Stomach (tissue), 8 donors: ENCODE measurements at regions not wholly inside any gene's neighbourhood (a gene's known extent, or its start where the extent isn't known, plus 50 kb on each side); places are given as distances from the start of the nearest gene placed in this dataset.

Experiments used
- DNase-seq, 2 donors: peaks; one replicate each; pipeline versions ENCODE4 v3.0.0 to v3.0.0-alpha.2; 2013 to 2019
- H3K27ac ChIP-seq, 5 donors: fragments of 200-600 bp in 4 of 5; sonication (generic) in 4 of 5; one replicate each; pipeline ENCODE4 v1.5.1; 2013 to 2019; ENCODE audit warnings: mild to moderate bottlenecking in 1 of 5, moderate library complexity in 1 of 5
- H3K27me3 ChIP-seq, 3 donors: fragments of 200-600 bp; sonication (generic); one replicate each; pipeline ENCODE4 v1.5.1; 2017 to 2019; ENCODE audit warnings: mixed run types in 1 of 3
- H3K36me3 ChIP-seq, 4 donors: fragments of 200-600 bp; sonication (generic); 1 replicate in 3 of 4; 2 replicates in 1 of 4; pipeline ENCODE4 v1.5.1; 2016 to 2019
- H3K4me1 ChIP-seq, 4 donors: fragments of 200-600 bp; sonication (generic); one replicate each; pipeline ENCODE4 v1.5.1; 2016 to 2019
- H3K4me3 ChIP-seq, 4 donors: fragments of 200-600 bp; sonication (generic) in 3 of 4; one replicate each; pipeline ENCODE4 v1.5.1; 2016 to 2019; ENCODE audit warnings: mild to moderate bottlenecking in 1 of 4
- H3K9me3 ChIP-seq, 4 donors: fragments of 200-600 bp; sonication (generic); one replicate each; pipeline ENCODE4 v1.5.1; 2016 to 2019
- EP300 ChIP-seq: sonication (generic); formaldehyde crosslinking; IDR thresholded peaks from one replicate; pipeline ENCODE4 v1.6.1; 2017; ENCODE audit warnings: antibody characterized with exemption
- POLR2A ChIP-seq, 4 donors: fragments of 450-650 bp; IDR thresholded peaks; one replicate each; pipeline ENCODE4 v1.6.1; 2016; ENCODE audit warnings: antibody characterized with exemption in 4 of 4, control low read depth in 2 of 4, mild to moderate bottlenecking in 1 of 4, moderate library complexity in 1 of 4
- POLR2AphosphoS5 ChIP-seq, 3 donors: sonication (generic); formaldehyde crosslinking; IDR thresholded peaks; one replicate each; pipeline ENCODE4 v1.6.1; 2016; ENCODE audit warnings: antibody characterized with exemption in 3 of 3
- WGBS, 5 donors: extraction: QIAGEN DNeasy Blood & Tissue Kit in 3 of 5; methylation state at CpG; one replicate each; pipeline versions ENCODE4 v1.1.5 to v1.1.7; 2013 to 2018; 5-methylcytosine and 5-hydroxymethylcytosine counted together
- intact Hi-C: fragments of 100-400 bp; cut with DNase I; formaldehyde crosslinking; loops from one replicate; pipeline ENCODE4 v1.15.1; 2023; ENCODE audit warnings: low total_unique reads
- TF ChIP-seq, protein P1 (sequence below), 7 experiments: fragments of 450-650 bp in 4 of 7; fragments of 200-600 bp in 3 of 7; sonication (generic) in 3 of 7; IDR thresholded peaks; one replicate each; pipeline ENCODE4 v1.5.1; 2016 to 2019; ENCODE audit warnings: antibody characterized with exemption in 7 of 7, control low read depth in 2 of 7, mild to moderate bottlenecking in 1 of 7
- donor health status: healthy with polysubstance abuse.
- donor health status: Bipolar disorder and iron deficiency.
- donor health status: healthy.

DNA sequence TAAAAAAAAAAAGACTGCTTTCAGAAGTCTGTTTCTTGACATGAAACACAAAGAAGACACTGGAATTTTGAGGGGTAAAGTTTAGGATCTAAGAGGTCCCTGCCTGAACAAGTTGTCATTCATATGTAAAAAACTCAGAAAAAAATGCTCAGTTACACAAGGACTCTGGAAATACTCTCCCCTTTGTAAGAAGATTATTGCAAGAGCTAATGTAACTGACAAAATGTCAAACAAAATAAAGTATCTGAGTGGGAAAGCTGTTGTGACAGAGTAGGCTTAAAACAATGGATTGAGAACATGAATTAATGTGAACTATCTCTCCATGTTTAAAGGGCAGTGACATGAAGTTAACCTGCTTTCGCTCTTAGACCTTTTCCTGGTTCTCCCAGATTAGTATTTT, 416.7 kb upstream of the TYRP1 start:
- DNase-seq = no peak
- WGBS, 5 donors = 52 to 83% (median 55%) methylated on average over 1 of the region's 1 CpG
- H3K9me3 ChIP-seq = peaks cover 0 to 8% (median 0%) of the 10 kb centered on the region in 4 donors
- peaks cover 0 to 6% (median 0%) of the 10 kb centered on the region in 4 donors for H3K4me1 ChIP-seq
- H3K4me3 ChIP-seq = no peak overlapping the region
- no peak overlapping the region for H3K27ac ChIP-seq
- TF ChIP-seq, protein P1, sequence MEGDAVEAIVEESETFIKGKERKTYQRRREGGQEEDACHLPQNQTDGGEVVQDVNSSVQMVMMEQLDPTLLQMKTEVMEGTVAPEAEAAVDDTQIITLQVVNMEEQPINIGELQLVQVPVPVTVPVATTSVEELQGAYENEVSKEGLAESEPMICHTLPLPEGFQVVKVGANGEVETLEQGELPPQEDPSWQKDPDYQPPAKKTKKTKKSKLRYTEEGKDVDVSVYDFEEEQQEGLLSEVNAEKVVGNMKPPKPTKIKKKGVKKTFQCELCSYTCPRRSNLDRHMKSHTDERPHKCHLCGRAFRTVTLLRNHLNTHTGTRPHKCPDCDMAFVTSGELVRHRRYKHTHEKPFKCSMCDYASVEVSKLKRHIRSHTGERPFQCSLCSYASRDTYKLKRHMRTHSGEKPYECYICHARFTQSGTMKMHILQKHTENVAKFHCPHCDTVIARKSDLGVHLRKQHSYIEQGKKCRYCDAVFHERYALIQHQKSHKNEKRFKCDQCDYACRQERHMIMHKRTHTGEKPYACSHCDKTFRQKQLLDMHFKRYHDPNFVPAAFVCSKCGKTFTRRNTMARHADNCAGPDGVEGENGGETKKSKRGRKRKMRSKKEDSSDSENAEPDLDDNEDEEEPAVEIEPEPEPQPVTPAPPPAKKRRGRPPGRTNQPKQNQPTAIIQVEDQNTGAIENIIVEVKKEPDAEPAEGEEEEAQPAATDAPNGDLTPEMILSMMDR (IDR thresholded peaks at IDR 0.05) = no peak
- TF ChIP-seq EP300 = no peak
- TF ChIP-seq POLR2A (IDR thresholded peaks at IDR 0.05) = no peak
- TF ChIP-seq POLR2AphosphoS5 (IDR thresholded peaks at IDR 0.05) = no peak
- H3K27me3 ChIP-seq = no peaks in the 10 kb centered on the region
- intact Hi-C loops = no loop called here
- no peaks in the 10 kb centered on the region for H3K36me3 ChIP-seq

DNA sequence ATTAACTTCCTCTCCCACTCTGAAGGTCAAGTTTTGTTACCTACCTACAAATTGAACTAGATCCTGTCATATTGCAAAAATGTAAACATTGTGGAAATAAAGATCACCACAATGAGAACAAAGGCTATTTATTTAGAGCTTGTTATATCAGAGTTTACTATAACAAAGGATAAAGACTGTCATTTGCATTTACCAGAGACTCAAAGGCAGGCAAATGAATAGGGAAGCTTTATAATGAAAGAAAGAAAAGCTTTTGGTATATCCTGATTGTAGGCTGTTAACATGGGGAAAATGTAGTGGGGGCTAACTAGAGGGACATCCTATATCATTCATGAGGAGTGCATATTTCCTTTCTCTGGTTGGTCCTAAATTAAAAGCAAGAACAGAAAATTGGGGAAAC, 403.5 kb upstream of the TYRP1 start:
- Histone ChIP-seq H3K4me1 (no peaks in the 10 kb centered on the region), H3K27ac (no peak overlapping the region), H3K4me3 (no peak overlapping the region), H3K9me3 (peaks cover 0 to 9% (median 0%) of the 10 kb centered on the region in 4 donors), H3K27me3 (no peaks in the 10 kb centered on the region), H3K36me3 (no peaks in the 10 kb centered on the region)
- TF ChIP-seq POLR2AphosphoS5 (IDR thresholded peaks at IDR 0.05) = no peak
- DNase-seq = no peak
- intact Hi-C loops = no loop called here

DNA sequence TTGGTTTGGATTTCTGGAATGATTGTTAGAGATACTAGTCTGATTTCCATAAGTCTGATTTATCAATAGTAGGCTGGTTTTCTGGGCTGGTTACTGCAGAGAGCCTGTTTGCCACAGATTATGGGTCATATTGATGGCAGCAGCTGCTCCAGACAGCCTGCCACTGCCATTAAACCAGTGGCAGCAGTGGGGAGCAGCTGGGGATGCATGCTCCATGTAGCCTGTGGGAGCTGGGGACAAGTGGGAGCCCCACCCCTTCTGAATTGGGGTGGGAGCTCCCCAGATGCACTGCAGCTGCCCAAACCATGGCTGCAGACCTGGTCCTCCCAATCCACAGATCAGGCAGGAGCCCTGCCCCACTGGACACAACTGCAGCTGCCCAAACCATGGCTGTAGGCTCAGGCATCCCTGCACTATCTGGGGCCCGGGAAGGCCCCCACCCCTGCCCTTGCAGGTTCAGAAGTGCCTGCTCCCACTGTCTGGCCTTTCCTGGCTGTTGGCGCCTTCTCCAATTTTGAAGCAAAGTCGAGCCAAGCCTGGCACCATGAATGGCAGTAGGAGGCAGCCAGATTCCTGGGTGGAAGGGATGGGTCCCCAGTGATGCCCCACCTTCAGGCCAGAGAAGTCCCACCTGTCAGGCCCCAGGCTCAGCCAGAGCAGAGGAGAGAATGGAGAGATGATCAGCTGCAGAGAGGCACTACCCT, 402.9 kb upstream of the TYRP1 start:
- no peak overlapping the region for H3K4me3 ChIP-seq
- peaks cover 0 to 9% (median 0%) of the 10 kb centered on the region in 4 donors for H3K9me3 ChIP-seq
- WGBS, 5 donors = 64 to 94% (median 81%) methylated on average over 2 to 3 of the region's 3 CpGs
- intact Hi-C loops = no loop called here
- H3K36me3 ChIP-seq = no peaks in the 10 kb centered on the region
- no peak overlapping the region for H3K27ac ChIP-seq
- H3K4me1 ChIP-seq = no peaks in the 10 kb centered on the region
- no peaks in the 10 kb centered on the region for H3K27me3 ChIP-seq
- no peak for DNase-seq
- no peak for TF ChIP-seq EP300
- TF ChIP-seq, protein P1 (IDR thresholded peaks at IDR 0.05) = no peak
- TF ChIP-seq POLR2AphosphoS5 (IDR thresholded peaks at IDR 0.05) = no peak
- TF ChIP-seq POLR2A (IDR thresholded peaks at IDR 0.05) = no peak

DNA sequence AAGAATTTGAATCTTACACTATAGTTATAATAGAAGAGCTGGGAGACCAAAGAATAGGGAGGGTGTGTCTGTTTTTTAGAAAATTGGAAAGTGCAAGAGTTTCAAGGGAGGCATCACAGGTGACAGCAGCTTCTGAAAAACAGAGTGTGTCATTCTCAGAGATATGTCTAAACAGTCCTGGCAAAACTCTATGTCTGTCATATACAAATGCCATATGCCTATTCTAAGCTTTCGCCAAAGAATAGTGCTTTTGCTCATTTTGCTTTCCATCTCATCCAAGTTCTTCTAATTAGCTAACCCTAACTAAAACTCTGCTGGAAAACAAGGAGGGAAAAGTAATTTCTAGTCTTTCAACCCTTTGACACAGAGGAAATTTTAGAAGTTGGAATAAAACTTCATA, 388.0 kb upstream of the TYRP1 start:
- H3K4me3 ChIP-seq = no peak overlapping the region
- 84 to 97% (median 92%) methylated on average over 1 of the region's 1 CpG for WGBS, 5 donors
- H3K36me3 ChIP-seq = no peaks in the 10 kb centered on the region
- no peaks in the 10 kb centered on the region for H3K27me3 ChIP-seq
- H3K4me1 ChIP-seq = no peaks in the 10 kb centered on the region
- H3K27ac ChIP-seq = no peak overlapping the region
- TF ChIP-seq, protein P1 (IDR thresholded peaks at IDR 0.05) = no peak
- TF ChIP-seq POLR2A (IDR thresholded peaks at IDR 0.05) (no peak), POLR2AphosphoS5 (IDR thresholded peaks at IDR 0.05) (no peak)
- H3K9me3 ChIP-seq = peaks cover 0 to 11% (median 0%) of the 10 kb centered on the region in 4 donors
- DNase-seq = no peak
- intact Hi-C loops = no loop called here

DNA sequence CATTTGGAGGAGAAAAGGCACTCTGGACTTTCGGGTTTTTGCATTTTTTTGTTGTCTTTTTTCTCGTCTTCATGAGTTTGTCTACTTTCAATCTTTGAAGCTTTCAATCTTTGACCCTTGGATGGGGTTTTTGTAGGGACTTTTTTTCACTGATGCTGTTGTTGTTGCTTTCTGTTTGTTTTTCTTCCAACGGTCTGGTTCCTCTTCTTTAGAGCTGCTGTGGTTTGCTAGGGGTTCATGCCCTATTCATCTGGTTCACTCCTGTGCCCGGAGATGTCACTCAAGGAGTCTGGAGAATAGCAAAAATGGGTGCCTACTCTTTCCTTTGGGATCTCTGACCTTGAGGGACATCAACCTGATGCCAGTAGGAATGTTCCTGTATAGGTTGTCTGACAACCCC, 378.6 kb upstream of the TYRP1 start:
- Histone ChIP-seq H3K4me3 (no peak overlapping the region), H3K4me1 (no peaks in the 10 kb centered on the region), H3K27ac (no peak overlapping the region), H3K27me3 (no peaks in the 10 kb centered on the region), H3K36me3 (no peaks in the 10 kb centered on the region), H3K9me3 (peaks cover 0 to 17% (median 6%) of the 10 kb centered on the region in 4 donors)
- no peak for TF ChIP-seq EP300
- TF ChIP-seq POLR2A (IDR thresholded peaks at IDR 0.05) = no peak
- TF ChIP-seq POLR2AphosphoS5 (IDR thresholded peaks at IDR 0.05) = no peak
- TF ChIP-seq, protein P1 (IDR thresholded peaks at IDR 0.05) = no peak
- intact Hi-C loops = no loop called here
- DNase-seq = no peak
- WGBS, 5 donors = 66 to 70% (median 68%) methylated on average over 4 of the region's 4 CpGs
